HG03060 (cell line): ENCODE measurements at regions not wholly inside any gene's neighbourhood (a gene's known extent, or its start where the extent isn't known, plus 50 kb on each side); places are given as distances from the start of the nearest gene placed in this dataset.
A peak's percentile ranks its signal among the peaks of the same experiment; 100 is the strongest.
"Not testable (repeated sequence)": the region's sequence is repeated elsewhere in the genome, so short reads cannot be mapped to it uniquely, and the experiment has no call there.

Experiments used
- ATAC-seq: cut with Tn5 transposase; IDR thresholded peaks from one replicate; pipeline ENCODE4 v1.9.1; 2021; ENCODE audit warnings: low read depth, moderate number of reproducible peaks; ENCODE audit not compliant: unreplicated experiment

DNA sequence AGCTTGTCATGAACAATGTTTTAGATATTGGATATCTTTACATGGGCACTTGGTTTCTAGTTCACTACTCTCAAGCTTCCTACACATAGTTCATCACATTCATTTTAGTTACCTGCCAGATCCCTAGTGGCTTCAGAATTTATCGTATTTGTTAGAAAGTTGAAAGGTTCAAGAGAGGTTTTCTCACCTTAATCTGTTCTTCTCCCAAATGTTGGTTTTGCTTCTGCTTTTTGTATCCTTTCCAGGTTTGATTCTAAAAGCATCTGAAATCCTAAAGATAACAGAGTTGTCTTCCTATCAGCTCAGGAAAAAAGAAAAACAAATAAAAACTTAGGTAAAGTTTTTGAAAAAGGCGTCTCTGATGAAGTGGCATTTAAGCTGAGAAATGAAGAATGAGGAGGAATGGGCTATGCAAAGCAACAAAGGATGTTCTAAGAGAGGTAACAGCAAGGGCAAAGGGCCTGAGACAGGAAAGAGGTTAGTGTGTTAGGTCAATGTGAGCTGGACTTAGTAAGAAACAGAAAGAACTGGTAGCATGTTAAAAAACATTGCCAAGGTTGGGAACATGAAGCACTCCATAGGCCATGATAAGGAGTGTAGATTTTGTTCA lies 104.7 kb upstream of the CMC1 start:
- ATAC-seq = no peak

DNA sequence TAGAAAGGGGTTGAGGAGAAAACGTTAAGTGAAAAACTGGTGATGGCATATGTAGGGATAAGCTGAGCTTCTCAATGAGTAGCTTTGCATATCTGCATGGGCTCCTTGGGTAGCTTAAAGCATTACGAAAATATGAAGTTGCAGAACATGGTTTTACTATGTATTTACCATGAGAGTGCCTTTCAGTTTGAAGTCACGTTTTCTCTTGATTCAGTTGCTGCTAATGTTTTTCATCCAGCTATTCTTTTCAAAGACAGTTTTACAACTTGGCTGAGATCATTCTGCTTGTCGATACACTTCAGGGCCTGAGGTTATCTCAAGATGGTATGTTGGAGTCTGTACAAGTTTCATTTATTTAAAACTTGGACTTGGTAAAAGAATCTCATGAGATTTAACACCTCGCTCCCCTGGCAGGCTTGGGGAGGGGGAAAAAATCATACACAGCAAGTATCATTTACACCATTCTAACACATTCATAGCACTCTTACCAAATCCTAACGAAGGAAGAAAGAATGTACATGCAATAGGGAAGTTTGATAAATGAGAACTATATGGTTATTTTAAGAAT lies 103.3 kb upstream of the CMC1 start:
- ATAC-seq = no peak

GRCh38 chr3:28139288-28139687 lies 102.1 kb upstream of the CMC1 start:
- no peak for ATAC-seq

DNA sequence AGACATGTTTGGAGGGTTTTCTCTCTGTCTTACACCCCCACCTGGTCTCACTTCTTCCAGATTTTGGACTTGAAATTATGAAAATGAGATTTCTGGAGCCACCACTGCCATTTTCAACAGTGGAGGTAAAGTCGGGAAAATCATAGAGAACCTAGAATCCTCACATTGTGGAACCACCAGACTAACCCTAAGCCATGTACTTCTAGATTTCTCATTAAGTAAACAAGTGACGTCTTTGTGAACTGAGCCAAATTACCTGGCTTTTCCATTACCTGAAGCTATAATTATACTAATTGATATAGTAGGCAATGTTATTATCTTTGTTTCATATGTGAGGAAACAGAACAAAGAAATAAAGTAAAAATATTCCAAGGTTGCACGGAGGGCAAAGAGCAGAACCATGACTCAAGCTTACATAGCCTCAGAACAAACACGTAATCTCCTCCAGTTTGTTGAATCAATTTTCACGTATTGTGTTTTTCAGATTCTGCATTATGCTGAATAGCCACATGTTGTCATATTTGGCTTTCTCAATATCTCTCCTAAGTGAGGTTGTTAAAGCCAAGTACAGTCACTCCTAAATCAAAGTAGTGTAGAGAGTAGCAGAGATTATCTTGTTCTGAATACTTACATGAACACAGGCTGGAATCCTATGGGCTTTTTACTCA lies 101.3 kb upstream of the CMC1 start:
- ATAC-seq = no peak

DNA sequence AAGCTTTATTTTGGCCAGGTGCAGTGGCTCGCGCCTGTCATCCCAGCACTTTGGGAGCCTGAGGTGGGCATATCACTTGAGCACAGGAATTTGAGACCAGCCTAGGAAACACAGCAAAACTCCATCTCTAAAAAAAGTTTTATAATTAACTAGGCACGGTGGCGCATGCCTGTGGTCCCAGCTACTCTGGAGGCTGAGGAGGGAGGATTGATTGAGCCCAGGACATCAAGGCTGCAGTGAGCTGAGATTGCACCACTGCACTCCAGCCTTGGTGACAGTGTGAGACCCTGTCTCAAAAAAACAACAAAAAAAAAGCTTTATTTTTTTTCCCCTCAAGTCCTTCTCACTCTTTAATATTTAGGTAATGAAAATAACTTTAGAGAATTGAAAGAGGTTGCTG lies 100.8 kb upstream of the CMC1 start:
- no peak for ATAC-seq

DNA sequence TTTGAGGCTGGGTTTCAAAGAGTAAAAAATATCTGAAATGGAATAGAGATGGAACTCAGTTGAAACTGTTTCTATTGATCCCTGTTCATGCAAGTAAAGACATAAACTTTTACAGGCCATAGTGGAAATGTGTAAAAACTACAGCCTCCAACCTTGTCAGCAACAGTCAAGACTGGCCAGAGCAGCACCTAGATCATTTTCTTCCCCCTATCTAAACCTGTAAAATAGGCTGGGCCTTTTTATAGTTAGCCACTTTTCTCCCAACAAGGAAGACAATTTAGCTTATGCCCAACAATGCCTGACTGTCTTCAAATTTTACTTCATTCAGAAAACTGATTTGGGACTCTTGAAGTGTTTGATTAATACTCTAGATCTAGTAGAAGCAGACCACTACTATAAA lies 91.5 kb upstream of the CMC1 start:
- no peak for ATAC-seq

DNA sequence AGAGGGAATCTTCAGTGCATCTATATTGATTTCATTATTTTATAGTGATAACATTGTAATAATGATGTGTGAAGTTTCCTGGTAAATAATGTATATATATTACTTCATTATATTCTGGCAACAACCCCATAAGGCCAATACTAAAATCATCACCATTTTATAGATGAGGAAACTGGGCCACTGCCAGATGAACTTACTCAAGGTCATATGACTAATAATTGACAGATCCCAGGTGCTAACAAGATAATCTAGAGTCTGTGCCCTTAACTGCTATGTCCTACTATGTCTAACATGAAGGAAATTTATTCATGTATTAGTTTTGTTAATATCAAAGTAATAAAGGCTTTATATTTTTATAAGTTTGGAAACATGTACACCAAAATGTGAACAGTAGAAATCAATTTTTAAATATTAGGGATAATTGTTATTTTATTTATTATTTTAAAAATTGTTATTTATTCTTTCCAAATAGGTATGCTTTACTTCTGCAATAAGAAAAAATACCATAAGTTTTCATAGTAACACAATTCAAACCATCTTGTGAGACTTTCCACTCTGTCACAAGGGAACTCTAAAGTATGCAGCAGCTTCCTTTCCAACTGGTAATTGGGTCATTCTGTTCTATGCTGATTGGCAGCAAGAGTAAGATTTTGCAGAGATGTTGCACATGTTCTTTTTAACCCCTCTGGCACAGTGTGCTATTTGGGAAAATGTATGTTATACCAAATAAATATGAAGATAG lies 90.8 kb upstream of the CMC1 start:
- no peak for ATAC-seq

DNA sequence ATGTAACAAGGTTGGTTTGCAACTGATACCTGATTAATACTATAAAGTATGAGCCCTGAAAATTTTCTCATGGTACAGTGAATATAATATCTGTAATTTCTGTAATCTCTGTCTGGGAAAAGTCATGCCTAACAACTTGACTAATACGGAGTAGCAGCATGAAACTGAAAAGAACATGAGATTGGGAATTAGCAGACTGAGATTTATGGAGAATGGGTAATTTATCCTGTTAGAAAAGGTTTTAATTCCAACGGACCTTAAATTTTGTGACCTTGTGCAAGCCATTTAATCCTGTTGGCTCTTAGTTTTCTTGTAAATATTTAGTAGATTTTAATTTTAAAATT lies 90.2 kb upstream of the CMC1 start:
- no peak for ATAC-seq

GRCh38 chr3:28151608-28152228 lies 89.7 kb upstream of the CMC1 start:
- ATAC-seq = peak; percentile 58

DNA sequence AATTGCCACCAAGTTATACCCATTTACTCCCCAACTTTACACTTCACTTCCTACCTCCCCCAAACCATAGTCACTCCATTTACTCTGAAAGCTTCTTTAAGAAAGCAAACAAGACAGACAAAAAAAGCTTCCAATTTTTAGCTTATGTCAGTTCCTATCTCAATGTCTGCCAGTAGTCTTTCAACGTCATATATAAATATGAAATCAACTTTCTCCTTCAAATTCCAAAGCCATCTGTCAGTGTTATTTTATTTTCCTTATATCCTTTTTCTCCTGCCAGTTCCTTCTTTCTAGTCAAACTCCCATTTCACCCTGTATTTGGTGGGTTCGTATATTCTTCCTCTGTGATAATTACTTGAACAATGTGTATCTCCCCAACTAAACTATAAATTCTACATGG lies 85.8 kb upstream of the CMC1 start:
- ATAC-seq = no peak

DNA sequence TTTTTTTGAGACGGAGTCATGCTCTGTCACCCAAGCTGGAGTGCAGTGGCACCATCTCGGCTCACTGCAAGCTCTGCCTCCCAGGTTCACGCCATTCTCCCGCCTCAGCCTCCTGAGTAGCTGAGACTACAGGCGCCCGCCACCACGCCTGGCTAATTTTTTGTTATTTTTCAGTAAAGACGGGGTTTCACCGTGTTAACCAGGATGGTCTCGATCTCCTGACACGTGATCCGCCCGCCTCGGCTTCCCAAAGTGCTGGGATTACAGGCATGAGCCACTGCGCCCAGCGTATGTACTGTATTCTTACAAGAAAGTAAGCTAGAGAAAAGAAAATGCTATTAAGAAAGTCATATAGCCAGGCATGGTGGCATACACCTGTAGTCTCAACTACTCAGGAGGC lies 84.8 kb upstream of the CMC1 start:
- ATAC-seq = not testable (repeated sequence)

GRCh38 chr3:28171962-28172361 lies 69.5 kb upstream of the CMC1 start:
- no peak for ATAC-seq

DNA sequence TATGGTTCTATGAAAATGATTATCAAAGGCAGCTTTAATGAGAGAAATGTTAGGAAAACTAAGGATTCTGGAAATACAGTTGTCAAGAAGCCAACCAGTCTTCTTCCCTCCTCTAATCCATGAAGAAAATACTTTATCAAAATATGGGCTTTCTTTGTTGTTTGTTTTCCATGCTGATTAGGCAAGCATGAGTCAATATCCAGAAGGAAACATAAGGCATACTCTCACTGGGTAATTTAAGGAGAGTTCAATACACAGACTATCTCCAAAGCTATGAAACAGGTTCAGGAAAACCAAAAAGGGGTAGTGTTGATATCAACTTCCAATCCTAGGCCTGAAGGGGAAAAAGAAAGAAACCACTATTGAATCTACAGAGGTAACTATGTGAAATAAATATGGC lies 68.7 kb upstream of the CMC1 start:
- no peak for ATAC-seq

DNA sequence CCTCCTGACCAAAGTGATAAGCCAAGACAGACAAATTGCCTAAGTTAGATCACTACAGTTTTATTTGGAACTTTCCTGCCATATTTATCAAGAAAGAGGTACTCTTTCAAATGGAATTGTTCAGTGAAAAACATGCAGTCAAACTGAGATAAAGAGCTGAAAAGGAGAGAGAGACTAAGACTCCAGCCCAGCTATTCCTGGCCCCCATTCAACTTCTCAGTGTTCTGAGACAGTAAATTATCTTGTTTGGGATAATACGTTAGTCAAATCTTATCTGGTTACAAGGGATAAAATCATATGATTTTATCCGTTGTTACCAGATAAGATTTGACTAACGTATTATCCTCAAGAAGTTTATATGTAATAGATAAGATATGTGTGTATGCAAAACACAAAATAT lies 67.6 kb upstream of the CMC1 start:
- ATAC-seq = no peak

DNA sequence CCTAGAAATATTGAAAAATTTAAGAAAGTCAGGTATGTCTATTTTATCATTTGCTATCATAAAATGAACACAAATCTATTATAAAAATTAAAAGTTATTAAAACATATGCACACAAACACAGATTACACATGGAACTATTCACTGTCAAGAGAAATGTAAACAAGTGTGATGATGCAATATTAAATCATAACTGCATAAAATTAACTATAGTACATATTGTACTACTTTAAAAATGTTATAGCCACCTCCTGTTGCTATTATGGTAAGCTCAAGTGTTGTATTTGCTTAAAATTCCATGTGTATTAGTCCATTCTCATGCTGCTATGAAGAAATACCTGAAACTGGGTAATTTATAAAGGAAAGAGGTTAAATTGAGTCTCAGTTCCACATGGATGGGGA lies 54.7 kb upstream of the CMC1 start:
- no peak for ATAC-seq

- no peak for ATAC-seq
Measured at GRCh38 chr3:28188686-28189085, 52.7 kb upstream of the CMC1 start.

DNA sequence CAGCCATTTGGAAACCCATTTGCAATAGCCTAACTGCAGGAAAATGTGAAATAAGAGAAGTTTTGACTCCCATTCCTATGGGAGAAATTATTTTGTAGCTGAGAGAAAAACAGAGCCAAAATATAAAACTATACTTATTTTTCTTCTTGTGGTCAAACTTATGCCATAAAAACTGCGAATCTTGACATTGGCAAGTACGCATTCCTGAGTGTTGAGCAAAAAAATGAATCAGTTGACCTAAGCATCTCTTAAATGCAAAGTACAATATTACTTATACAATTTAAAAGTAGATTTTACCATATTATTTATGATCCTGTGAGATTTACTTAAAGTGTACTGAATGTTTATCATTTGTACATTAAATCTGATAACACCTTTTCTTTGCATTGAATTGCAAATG lies 50.1 kb upstream of the CMC1 start:
- ATAC-seq = no peak
